ENCODE measurements at regions not wholly inside any gene's neighbourhood (a gene's known extent, or its start where the extent isn't known, plus 50 kb on each side); places are given as distances from the start of the nearest gene placed in this dataset.
"Not testable (repeated sequence)": the region's sequence is repeated elsewhere in the genome, so short reads cannot be mapped to it uniquely, and the experiment has no call there.

DNA sequence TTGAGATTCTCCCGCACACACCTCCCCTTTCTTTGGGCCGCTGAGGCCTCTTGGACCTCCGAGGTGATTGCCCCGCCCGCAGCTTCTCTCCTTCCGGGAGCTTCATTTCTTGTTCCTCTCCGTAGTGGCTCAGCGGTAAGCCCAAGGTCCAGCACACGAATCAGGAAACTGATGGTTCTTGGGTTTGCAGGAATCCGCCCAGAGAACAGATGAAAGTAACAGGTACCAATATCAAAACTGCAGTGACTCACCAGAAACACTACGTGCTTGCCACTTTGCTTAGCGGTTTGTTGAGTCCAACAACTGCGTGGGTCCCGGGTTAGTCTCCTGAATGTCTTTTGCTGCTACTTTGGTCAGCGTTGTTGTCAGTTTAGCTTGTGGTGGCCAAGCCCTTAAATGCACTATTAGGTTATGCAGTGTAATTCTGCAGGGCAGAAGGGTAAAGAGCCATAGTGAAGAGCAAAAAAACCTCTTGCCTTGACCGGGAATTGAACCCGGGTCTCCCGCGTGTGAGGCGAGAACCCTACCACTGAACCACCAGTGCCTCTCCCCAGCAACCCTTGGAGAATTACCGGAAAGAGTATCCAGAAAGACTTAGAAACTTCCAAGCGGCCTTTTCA, 172.1 kb downstream of the FAM72C start:
- H3K4me3 ChIP-seq (ENCODE audit: low read depth, low read length) = not testable (repeated sequence)

DNA sequence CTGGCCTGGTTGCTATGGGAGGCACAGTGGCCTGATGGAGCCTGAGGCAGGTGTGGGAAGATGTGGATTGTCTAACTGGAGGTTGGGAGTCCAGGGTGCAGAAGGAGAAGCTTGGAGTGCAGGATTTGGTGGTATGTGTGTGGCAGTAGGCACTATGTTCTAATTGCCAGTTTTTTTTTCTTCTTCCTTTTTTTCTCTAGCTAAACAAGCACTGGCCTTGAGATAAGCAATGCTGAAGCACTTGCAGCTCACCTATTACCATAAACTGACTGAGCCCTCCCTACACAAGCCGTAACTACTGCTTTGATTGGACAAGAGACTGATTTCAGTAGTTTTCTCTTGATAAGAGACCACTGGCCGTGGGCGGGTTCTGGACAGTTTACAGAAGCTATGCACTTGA, 175.4 kb downstream of the FAM72C start:
- DNase-seq (ENCODE audit: low read depth); H3K4me3 ChIP-seq (ENCODE audit: low read depth, low read length): not testable (repeated sequence)

More for the DNA sequence above, 172.1 kb downstream of the FAM72C start:
- not testable (repeated sequence) for DNase-seq (ENCODE audit: low read depth)

DNA sequence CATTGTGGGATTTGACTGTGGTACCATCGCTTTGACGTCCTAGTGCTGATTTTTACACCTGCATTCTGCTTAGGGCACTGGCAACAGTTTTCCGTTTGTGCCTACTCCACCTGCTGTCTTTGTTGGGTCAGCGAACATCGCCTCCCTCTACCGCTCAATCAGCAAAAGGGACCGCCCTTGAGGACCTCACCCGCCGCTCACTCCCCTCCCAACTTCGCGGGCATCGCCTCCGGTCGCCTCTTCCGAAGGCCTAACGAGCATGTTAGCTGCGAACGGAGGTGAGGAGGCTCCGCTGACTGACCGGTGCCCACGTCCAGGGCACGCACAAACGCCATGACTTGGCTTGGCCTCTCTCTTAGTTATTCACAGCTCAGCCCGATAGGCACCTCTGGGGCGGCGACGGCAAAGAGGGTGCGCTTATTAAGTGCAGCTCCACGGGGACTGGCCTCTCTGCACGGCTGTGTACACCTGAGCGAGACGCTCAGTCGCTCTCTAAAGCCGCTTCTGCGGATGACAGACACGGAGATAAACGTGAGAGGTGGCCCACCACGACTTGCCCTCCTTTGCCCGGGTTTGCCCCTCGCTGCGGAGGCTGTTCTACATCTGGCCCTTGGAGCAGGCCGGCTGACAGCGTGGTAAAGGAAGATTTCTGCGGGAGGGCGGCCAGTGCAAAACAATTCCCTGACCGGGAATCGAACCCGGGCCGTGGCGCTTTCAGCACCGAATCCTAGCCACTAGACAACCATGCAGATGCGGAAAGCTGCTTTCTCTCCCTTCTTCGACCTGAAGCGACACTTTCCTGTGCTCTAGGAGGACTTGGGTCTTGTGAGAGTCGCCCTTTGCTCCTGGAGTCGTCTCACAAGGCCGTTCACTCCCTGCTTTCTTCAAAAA, 179.5 kb downstream of the FAM72C start:
- DNase-seq (ENCODE audit: low read depth); H3K4me3 ChIP-seq (ENCODE audit: low read depth, low read length): not testable (repeated sequence)

DNA sequence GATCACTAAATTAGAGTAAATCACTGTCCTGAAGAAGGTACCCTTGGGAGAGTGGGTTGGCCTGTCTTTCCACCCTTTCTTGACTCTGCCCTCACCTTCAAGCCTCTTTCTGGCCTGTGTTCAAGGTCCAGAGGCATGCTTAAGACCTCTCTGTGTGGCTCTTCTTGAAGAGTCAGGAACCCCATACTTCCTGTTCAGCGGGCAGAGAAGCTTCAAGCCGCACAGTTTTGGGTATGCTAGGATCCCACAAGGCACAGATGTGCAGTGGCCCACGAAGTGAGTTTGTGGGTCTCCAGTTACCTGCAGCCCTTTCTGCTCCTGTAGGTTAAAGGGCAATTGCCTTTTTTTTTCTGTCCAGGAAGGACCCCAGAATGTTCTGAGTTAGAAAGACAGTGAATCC, 185.4 kb downstream of the FAM72C start:
- not testable (repeated sequence) for H3K4me3 ChIP-seq (ENCODE audit: low read depth, low read length); DNase-seq (ENCODE audit: low read depth)

GRCh38 chr1:143785883-143786282, 185.9 kb downstream of the FAM72C start:
- not testable (repeated sequence) for H3K4me3 ChIP-seq (ENCODE audit: low read depth, low read length); DNase-seq (ENCODE audit: low read depth)

DNA sequence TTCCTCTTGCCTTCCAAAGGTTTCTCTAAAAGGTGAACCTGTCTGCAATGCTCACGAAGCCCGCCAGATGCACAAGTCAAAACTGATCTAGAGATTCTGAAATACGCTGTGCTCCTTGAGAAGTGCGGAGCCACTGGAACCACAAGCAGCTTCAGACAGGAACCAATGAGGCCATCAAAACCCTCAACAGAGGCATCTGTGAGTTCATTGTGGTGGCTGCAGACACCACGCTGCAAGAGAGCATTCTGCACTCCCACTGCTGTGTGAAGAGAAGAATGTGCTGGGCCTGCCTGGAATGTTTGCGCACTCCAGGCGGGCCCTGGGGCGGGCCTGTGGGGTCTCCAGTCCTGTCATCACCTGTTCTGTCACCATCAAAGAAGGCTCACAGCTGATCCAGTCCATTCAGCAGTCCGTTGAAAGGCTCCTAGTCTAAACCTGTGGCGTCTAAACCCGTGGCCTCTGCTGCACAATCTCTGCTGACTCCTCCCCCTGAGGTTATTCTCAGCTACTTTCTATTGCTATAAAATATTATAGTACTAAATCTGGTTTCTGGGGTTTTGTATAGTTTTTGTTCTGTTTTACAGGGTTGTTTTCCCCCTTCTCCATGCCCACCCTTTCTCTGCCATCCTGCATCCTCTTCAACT, 187.4 kb downstream of the FAM72C start:
- not testable (repeated sequence) for DNase-seq (ENCODE audit: low read depth); H3K4me3 ChIP-seq (ENCODE audit: low read depth, low read length)

DNA sequence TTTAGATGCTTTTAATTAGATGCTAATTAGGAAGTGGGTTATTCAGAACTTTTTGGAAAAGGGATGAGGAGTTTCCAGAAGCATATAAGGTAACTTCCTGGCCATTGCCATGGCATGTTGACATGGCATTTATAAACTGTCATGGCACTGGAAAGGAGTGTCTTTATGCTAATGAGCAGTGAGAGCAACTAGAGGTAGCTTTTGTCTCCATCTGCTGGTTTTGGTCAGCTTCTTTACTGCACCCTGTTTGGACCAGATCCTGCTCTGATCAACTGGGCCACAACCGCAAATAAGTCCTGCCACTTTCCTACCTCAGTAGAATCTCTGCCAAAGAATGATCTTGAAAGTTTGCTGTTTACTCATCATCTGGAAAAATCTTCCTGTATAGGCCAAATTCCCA, 193.6 kb downstream of the FAM72C start:
- DNase-seq (ENCODE audit: low read depth); H3K4me3 ChIP-seq (ENCODE audit: low read depth, low read length): not testable (repeated sequence)

DNA sequence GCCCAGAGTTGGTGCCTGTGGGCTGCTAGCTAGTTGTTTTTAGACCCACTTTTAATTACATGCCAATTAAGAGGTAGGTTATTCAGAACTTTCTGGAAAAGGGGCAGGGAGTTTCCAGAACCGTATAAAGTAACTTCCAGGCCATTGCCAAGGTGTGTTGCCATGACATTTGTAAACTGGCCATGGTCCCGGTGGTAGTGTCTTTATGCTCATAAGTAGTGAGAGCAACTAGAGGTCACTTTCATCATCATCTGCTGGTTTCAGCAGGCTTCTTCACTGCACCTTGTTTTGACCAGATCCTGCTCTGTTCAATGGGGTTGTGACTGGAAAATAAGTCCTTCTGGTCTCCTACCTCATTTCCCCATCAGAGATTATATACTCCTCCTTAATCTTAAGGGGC, 207.0 kb downstream of the FAM72C start:
- not testable (repeated sequence) for H3K4me3 ChIP-seq (ENCODE audit: low read depth, low read length)

DNA sequence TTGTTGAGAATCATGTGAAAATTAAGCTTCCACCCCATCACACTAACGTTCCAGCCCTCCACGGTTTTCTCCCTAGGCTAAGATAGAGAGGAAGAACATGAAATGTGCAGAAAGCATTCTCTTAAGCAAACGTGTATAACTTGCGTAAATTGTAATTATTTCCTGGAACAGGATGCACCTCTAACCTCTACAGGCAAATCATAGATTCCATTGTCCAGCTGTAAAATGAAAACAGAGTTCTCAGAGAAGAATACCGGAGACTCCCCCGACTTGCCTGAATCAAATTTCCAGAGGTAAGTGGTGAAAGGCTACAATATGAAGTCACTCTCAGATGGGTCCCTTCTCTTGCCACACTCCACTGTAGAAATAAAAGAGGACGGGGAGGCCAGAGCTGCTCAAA, 211.4 kb downstream of the FAM72C start:
- H3K4me3 ChIP-seq (ENCODE audit: low read depth, low read length) = not testable (repeated sequence)
- peak; percentile 86 for DNase-seq (ENCODE audit: low read depth)

More for the DNA sequence above, 207.0 kb downstream of the FAM72C start:
- not testable (repeated sequence) for DNase-seq (ENCODE audit: low read depth)

- not testable (repeated sequence) for DNase-seq (ENCODE audit: low read depth); H3K4me3 ChIP-seq (ENCODE audit: low read depth, low read length)
Measured at GRCh38 chr1:143755961-143756360, 215.8 kb downstream of the FAM72C start.

- TF ChIP-seq CTCF (conservative IDR thresholded peaks at IDR 0.05; ENCODE audit: low read depth, low read length) = no peak
- no peak for DNase-seq (ENCODE audit: low read depth)
- H3K4me3 ChIP-seq (ENCODE audit: low read depth, low read length) = no peak overlapping the region
Measured at GRCh38 chr1:143748906-143749305, 222.9 kb downstream of the FAM72C start.

DNA sequence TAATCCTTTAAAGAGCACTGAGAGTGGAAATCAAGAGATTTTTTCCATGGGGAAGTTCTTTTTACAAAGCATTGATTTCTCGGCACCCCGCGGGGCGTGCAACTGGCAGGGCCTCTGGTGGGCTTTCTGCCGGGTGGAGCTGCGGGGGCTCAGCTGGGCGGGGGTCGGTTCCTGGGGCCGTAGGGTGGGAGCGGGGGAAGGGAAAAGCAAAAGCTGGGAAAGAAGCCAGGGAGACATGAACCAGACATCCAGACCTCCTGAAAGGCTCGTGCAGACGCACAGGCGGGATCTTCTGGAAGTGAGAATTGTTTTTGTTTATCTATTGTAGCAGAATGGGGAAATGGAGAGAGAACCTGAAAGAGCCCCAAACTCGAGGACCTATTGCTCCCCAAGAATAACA, 235.2 kb downstream of the FAM72C start:
- TF ChIP-seq CTCF (conservative IDR thresholded peaks at IDR 0.05; ENCODE audit: low read depth, low read length) = no peak
- no peak for DNase-seq (ENCODE audit: low read depth)
- H3K4me3 ChIP-seq (ENCODE audit: low read depth, low read length) = no peak overlapping the region

Data from choroid plexus epithelial cell (primary cell).